HG03565 (cell line): ENCODE measurements at regions not wholly inside any gene's neighbourhood (a gene's known extent, or its start where the extent isn't known, plus 50 kb on each side); places are given as distances from the start of the nearest gene placed in this dataset.

Experiments
- ATAC-seq: cut with Tn5 transposase; IDR thresholded peaks from one replicate; pipeline ENCODE4 v1.9.1; 2021; ENCODE audit warnings: mild to moderate bottlenecking, moderate library complexity; ENCODE audit not compliant: unreplicated experiment

- ATAC-seq = no peak
Measured at GRCh38 chr2:37836270-37836669, 88.8 kb upstream of the RMDN2 start.

DNA sequence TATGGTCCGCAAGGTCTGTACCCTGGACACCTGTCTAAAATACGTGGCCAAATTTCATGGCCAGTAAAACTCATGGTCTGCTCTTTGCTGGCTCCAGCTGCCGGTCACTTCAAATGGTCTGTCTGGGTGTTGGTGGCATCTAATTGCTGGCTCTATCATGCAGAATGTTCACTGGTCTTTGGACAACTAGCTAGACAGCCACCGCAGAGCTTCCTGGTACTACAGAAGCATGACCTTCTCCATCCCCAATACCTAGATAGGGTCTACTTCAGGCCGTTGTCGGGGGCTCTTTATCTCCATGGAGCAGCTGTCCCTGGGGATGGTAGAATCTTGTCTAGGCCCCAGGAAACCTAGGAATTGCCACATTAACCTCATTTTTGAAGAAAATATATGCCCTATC is 88.4 kb upstream of the RMDN2 start:
- no peak for ATAC-seq

- ATAC-seq = no peak
Measured at GRCh38 chr2:37837628-37838328, 87.3 kb upstream of the RMDN2 start.

DNA sequence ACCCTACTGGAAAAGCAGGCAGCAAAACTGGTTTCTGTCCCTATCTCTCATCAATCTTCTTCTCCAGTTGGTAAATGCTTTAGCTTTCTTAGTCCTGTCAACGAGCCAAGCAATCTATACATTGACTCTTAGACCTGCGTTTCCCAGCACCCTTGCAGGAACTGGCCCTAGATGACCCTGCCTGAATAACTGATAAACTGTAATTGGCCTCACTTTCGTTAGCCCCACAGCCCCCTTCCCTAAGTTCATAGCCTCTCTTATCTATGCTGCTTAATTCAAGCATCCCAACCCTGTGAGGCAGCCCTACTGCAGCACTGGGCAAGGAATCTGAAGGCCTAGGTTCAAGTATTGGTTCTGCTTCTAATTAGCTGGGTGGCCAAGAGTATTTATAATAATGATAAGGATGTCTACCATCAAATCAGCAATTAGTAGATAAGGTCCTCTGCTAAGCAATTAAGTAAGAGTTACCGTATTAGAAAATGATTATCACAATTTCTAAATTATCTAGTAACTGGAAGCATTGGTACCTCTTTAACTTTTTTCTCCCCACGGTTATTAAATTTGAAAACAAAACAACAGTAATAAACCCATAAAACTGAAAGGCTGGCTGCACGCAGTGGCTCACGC is 86.4 kb upstream of the RMDN2 start:
- ATAC-seq = no peak

- no peak for ATAC-seq
Measured at GRCh38 chr2:37839991-37840390, 85.1 kb upstream of the RMDN2 start.

- no peak for ATAC-seq
Measured at GRCh38 chr2:37842732-37843440, 82.2 kb upstream of the RMDN2 start.

- no peak for ATAC-seq
Measured at GRCh38 chr2:37843556-37843955, 81.5 kb upstream of the RMDN2 start.

DNA sequence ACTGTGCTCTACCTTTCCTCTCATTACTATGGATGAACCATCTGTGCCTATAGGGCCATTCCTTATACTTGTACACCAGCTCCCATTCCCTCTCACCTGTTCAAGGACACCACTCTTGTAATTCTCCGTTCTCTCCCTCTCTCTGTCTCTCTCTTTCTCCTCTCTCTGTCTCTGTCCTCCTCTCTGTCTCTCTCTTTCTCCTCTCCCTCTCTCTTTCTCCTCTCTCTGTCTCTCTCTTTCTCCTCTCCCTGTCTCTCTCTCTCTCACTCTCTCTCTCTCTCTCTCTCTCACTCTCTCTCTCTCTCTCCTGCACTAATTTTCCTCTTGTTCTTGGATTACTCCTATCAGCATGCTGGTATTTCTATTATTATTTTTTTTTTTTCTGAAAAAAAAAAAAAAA is 78.9 kb upstream of the RMDN2 start:
- ATAC-seq = no peak

- no peak for ATAC-seq
Measured at GRCh38 chr2:37847792-37848191, 77.3 kb upstream of the RMDN2 start.

DNA sequence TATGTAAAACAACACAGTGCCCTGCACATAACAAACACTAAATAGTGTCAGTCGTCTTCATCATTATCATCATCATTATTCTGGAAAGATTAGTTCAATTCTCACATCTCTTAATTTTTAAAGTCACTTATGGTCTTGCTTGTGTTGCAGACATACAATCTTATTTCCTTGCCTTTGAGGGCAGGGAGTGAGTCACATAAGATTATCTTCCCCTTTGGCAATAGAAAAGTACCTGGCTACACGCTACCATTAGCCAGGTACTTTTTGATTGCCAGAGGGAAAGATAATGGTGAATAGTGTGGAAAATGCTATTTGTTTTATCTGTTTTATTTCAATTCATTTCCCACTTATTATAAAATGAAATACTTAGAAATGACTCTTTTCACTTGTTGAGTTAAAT is 76.6 kb upstream of the RMDN2 start:
- ATAC-seq = no peak

GRCh38 chr2:37849911-37850310 is 75.2 kb upstream of the RMDN2 start:
- no peak for ATAC-seq

GRCh38 chr2:37851428-37851827 is 73.7 kb upstream of the RMDN2 start:
- peak; percentile 6 for ATAC-seq

DNA sequence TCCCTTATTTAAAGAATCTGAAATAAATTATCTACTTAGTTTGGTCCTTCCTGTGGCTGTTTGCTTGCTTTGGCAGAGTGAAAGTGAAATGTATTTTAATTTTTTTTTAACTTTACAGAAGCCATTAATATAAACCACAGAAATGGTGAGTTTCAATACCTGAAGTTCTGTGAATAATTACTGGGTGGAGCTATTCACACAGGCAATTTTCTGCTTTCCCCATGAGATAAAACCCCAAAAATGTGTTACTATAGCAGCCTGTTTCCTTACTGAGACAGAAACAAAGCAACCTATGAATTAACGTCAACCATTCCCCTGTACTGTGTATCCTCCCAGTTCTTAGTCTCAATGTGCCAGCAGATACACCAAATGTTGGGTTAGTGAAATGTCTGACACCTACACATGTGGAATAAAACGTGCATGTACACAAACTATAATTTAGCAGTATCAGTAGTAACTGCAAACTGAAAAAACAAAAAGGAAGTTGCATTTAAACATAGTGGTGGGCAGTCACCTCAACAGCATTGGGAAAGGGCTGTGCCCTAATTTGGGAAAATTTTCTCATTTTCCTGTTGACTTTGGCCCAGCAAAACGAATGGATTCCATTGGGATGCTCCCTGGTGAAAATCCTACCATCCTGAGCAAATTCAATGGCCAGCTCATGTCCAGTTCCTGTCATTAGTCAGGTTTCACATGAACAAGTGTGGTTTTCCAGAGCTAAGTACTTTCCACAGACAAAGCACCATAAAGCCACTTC is 73.1 kb upstream of the RMDN2 start:
- ATAC-seq = peak; percentile 54

- no peak for ATAC-seq
Measured at GRCh38 chr2:37852585-37853014, 72.5 kb upstream of the RMDN2 start.

DNA sequence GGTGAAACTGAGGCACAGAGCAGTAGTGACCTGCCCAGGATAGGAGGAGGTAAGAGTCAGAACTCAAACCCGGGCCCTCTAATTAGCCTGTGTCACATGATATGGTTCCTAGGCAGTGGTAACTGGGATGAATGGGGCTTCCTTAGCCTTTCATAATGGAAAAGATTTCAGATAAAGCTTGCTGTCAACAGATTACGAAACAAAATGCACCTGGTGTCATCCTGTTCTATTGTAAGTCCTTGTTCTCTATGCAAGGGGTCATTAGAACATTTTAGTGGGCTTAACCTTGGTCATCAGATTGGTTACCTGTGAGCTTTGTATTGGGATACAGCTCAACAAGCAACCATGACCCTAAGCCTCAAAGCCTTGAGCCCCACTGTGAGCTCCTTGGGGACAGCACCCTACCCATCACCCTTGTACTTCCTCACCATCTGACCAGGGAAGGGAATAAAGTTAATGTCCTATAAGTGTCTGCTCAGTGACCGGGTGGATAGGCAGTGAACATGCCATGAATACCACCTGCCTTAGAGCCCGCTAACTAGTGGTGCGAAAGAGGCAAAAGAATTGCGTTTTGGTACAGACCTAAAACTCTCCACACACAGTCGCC is 70.3 kb upstream of the RMDN2 start:
- no peak for ATAC-seq

GRCh38 chr2:37855283-37856041 is 69.6 kb upstream of the RMDN2 start:
- ATAC-seq = no peak

GRCh38 chr2:37856101-37856751 is 68.9 kb upstream of the RMDN2 start:
- no peak for ATAC-seq

DNA sequence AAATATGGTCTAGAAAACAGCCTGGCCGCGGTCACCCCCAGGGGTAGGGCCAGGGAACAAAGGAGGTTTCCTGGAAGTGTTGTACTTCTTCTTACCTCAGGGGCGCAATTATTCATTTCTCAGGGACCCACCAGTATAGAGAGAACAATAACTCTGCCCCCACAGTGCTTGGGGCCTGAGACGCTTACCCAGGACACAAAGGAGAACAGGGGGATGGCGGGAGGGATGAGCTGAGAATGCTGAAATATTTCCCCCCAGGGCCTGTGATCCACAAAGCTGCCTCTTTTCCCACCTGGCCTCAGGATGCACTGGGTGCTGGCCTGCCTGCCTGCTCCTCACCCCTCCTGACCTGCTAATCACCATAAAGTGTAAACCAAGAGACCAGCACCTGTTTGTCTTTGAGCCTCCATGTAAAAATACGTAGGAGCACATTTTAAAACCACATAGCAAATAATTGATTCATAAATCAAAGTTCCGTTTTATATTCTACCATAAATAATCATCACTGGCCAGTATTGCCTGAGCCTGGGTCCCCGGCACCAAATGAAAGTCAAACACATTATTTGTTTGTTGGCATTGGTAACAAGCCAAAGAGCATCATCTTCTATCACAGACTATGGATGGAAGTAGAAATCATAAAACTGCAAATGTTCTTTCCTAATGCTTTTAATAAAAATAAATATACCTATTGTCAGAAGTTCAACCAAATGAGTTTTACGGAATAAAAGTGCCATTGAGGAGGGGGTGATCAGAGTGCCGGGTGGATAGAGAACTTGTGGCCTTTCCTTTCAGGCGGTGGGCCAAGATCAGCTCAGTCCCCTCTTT is 67.3 kb upstream of the RMDN2 start:
- ATAC-seq = no peak

DNA sequence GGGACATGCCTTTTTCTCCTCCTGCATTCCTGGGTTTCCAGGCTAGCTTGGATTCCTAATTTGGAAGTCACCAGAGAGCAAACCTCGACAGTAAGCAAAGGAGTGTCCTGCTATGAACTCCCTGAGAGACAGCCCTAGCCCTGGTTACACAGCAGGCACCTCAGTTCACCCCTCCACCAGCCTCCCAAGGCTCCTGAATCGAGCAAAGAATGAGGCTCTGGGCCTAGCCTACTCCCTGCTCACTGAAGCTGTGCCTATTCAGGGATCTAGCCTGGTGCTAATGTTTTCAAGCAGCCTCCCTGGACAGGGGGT is 66.7 kb upstream of the RMDN2 start:
- no peak for ATAC-seq
